ENCODE measurements at regions not wholly inside any gene's neighbourhood (a gene's known extent, or its start where the extent isn't known, plus 50 kb on each side); places are given as distances from the start of the nearest gene placed in this dataset.

DNA sequence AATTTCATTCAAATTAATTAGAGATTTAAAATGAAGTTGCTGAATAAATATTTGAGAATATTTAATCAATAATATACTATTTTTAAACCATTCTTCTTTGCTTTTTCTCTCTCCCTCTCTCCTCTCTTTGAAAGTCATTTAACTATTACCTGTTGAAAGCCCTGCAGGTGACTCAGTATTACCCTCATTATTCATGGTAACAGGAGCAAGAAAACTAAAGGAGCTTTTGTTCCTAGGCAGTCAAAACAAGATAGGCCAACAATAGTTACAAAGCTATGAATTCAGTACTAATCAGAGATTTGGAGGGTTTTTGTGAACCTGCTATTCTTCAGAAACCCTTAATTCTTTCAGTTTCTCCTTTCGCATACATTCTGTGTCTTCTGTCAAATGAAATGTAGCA, 721.3 kb upstream of the NCAM2 start:
- H4K20me1 ChIP-seq (replicated peaks; ENCODE audit: control insufficient read depth, extremely low read depth, insufficient read depth, low read length): no peaks in the 10 kb centered on the region

DNA sequence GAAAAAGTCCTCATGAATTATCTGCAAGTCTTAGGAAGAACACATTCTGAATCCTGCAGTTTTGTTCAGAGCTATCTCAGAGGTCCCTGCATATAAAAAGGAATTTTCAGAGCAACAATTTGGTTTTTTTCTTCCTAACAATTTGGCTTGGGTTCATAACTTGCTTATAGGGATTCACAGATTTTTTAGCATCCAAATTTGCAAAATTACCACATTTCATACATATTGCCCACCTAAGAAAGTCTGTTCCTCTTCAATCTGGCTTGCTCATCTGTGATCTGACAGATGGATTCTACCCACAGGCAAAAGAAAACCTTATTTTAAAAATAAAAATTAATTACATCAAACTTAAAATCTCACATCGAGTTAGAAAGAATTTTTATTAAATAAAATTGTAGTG, 714.4 kb upstream of the NCAM2 start:
- FAIRE-seq (no peak), DNase-seq (ENCODE audit: low read depth, low spot score) (no peak)
- no peak overlapping the region for H3K9ac ChIP-seq (replicated peaks; ENCODE audit: extremely low read depth, insufficient read depth, low read length)
- no peaks in the 10 kb centered on the region for H3K4me1 ChIP-seq (ENCODE audit: control insufficient read depth, extremely low read depth, insufficient read depth, low read length)
- H3K27ac ChIP-seq (ENCODE audit: insufficient read depth, low read depth, low read length): no peak overlapping the region
- TF ChIP-seq GATA2 (IDR thresholded peaks at IDR 0.05; ENCODE audit: insufficient read depth, insufficient read length, low read depth, low read length): no peak
- TF ChIP-seq POLR2A (IDR thresholded peaks at IDR 0.05; ENCODE audit: low read depth, low read length): no peak
- no peak for TF ChIP-seq JUN (IDR thresholded peaks at IDR 0.05; ENCODE audit: borderline replicate concordance, insufficient read depth, insufficient read length, low read depth)
- TF ChIP-seq MYC (IDR thresholded peaks at IDR 0.05; ENCODE audit: low read depth, low read length): no peak
- TF ChIP-seq, protein P1, sequence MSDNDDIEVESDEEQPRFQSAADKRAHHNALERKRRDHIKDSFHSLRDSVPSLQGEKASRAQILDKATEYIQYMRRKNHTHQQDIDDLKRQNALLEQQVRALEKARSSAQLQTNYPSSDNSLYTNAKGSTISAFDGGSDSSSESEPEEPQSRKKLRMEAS (IDR thresholded peaks at IDR 0.05; ENCODE audit: insufficient read depth, insufficient read length): no peak
- TF ChIP-seq FOS (IDR thresholded peaks at IDR 0.05; ENCODE audit: borderline replicate concordance, insufficient read depth, low read length): no peak
- no peak for TF ChIP-seq EZH2 (IDR thresholded peaks at IDR 0.05; ENCODE audit: borderline replicate concordance, low read depth, low read length, severe bottlenecking)
- no peak for TF ChIP-seq POLR2AphosphoS5 (IDR thresholded peaks at IDR 0.05; ENCODE audit: insufficient read depth, low read depth, low read length)
- TF ChIP-seq, protein P2, sequence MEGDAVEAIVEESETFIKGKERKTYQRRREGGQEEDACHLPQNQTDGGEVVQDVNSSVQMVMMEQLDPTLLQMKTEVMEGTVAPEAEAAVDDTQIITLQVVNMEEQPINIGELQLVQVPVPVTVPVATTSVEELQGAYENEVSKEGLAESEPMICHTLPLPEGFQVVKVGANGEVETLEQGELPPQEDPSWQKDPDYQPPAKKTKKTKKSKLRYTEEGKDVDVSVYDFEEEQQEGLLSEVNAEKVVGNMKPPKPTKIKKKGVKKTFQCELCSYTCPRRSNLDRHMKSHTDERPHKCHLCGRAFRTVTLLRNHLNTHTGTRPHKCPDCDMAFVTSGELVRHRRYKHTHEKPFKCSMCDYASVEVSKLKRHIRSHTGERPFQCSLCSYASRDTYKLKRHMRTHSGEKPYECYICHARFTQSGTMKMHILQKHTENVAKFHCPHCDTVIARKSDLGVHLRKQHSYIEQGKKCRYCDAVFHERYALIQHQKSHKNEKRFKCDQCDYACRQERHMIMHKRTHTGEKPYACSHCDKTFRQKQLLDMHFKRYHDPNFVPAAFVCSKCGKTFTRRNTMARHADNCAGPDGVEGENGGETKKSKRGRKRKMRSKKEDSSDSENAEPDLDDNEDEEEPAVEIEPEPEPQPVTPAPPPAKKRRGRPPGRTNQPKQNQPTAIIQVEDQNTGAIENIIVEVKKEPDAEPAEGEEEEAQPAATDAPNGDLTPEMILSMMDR (IDR thresholded peaks at IDR 0.05; ENCODE audit: extremely low read depth in 1 of 2, insufficient read depth in 1 of 2, low read depth in 1 of 2, low read length in 2 of 2): no peak
- dilution Hi-C loops (cut with MboI; ENCODE audit: extremely low pct_ligation_motif_present, low sequenced_read_pairs) (no loop called here), intact Hi-C loops (cut with micrococcal nuclease) (no loop called here)
- no peaks in the 10 kb centered on the region for H3K9me1 ChIP-seq (replicated peaks; ENCODE audit: control insufficient read depth, extremely low read depth, insufficient read depth, low read length)
- H3K79me2 ChIP-seq (ENCODE audit: control insufficient read depth, insufficient read depth, low read length): no peaks in the 10 kb centered on the region
- H3K27me3 ChIP-seq (ENCODE audit: control insufficient read depth in 2 of 2, insufficient read depth in 2 of 2, low read length in 2 of 2): no peaks in the 10 kb centered on the region
- CTCF ChIA-PET: no interaction called here
- no peaks in the 10 kb centered on the region for H3K36me3 ChIP-seq (ENCODE audit: control insufficient read depth in 2 of 2, extremely low read depth in 1 of 2, insufficient read depth in 2 of 2, low read length in 2 of 2)
- H2AFZ ChIP-seq (ENCODE audit: low read depth, low read length): no peak overlapping the region
- POLR2A ChIA-PET: no interaction called here
- no peaks in the 10 kb centered on the region for H3K9me3 ChIP-seq (replicated peaks; ENCODE audit: control insufficient read depth, insufficient read depth, low read length)
- no peaks in the 10 kb centered on the region for H4K20me1 ChIP-seq (replicated peaks; ENCODE audit: control insufficient read depth, extremely low read depth, insufficient read depth, low read length)
- H3K4me3 ChIP-seq (replicated peaks in 1 of 3; ENCODE audit: insufficient read depth in 1 of 3, low read depth in 1 of 3, low read length in 3 of 3): no peak overlapping the region
- no TSS peak for BruUV-seq (replicated peaks)
- H3K4me2 ChIP-seq (ENCODE audit: insufficient read depth, low read length): no peak overlapping the region

More for the DNA sequence above, 721.3 kb upstream of the NCAM2 start:
- CTCF ChIA-PET: no interaction called here
- H3K27me3 ChIP-seq (ENCODE audit: control insufficient read depth in 2 of 2, insufficient read depth in 2 of 2, low read length in 2 of 2): no peaks in the 10 kb centered on the region
- intact Hi-C loops (cut with micrococcal nuclease): no loop called here
- no peak for DNase-seq (ENCODE audit: low read depth, low spot score)
- dilution Hi-C loops (cut with MboI; ENCODE audit: extremely low pct_ligation_motif_present, low sequenced_read_pairs): no loop called here
- POLR2A ChIA-PET: no interaction called here
- no peaks in the 10 kb centered on the region for H3K36me3 ChIP-seq (ENCODE audit: control insufficient read depth in 2 of 2, extremely low read depth in 1 of 2, insufficient read depth in 2 of 2, low read length in 2 of 2)
- TF ChIP-seq GATA2 (IDR thresholded peaks at IDR 0.05; ENCODE audit: insufficient read depth, insufficient read length, low read depth, low read length) (no peak), FOS (IDR thresholded peaks at IDR 0.05; ENCODE audit: borderline replicate concordance, insufficient read depth, low read length) (no peak), POLR2AphosphoS5 (IDR thresholded peaks at IDR 0.05; ENCODE audit: insufficient read depth, low read depth, low read length) (no peak), MYC (IDR thresholded peaks at IDR 0.05; ENCODE audit: low read depth, low read length) (no peak), EZH2 (IDR thresholded peaks at IDR 0.05; ENCODE audit: borderline replicate concordance, low read depth, low read length, severe bottlenecking) (no peak)
- TF ChIP-seq, protein P2 (IDR thresholded peaks at IDR 0.05; ENCODE audit: extremely low read depth in 1 of 2, insufficient read depth in 1 of 2, low read depth in 1 of 2, low read length in 2 of 2): no peak
- BruUV-seq (replicated peaks): no TSS peak
- no peak for FAIRE-seq
- no peak overlapping the region for H3K4me2 ChIP-seq (ENCODE audit: insufficient read depth, low read length)
- no peak overlapping the region for H3K4me3 ChIP-seq (replicated peaks in 1 of 3; ENCODE audit: insufficient read depth in 1 of 3, low read depth in 1 of 3, low read length in 3 of 3)
- H2AFZ ChIP-seq (ENCODE audit: low read depth, low read length): no peak overlapping the region
- no peak overlapping the region for H3K9ac ChIP-seq (replicated peaks; ENCODE audit: extremely low read depth, insufficient read depth, low read length)
- no peak overlapping the region for H3K27ac ChIP-seq (ENCODE audit: insufficient read depth, low read depth, low read length)
- no peaks in the 10 kb centered on the region for H3K9me1 ChIP-seq (replicated peaks; ENCODE audit: control insufficient read depth, extremely low read depth, insufficient read depth, low read length)
- no peaks in the 10 kb centered on the region for H3K9me3 ChIP-seq (replicated peaks; ENCODE audit: control insufficient read depth, insufficient read depth, low read length)
- H3K4me1 ChIP-seq (ENCODE audit: control insufficient read depth, extremely low read depth, insufficient read depth, low read length): no peaks in the 10 kb centered on the region
- no peaks in the 10 kb centered on the region for H3K79me2 ChIP-seq (ENCODE audit: control insufficient read depth, insufficient read depth, low read length)

Data from endothelial cell of umbilical vein (primary cell).